Hepatocyte (in vitro differentiated cells): ENCODE measurements at regions not wholly inside any gene's neighbourhood (a gene's known extent, or its start where the extent isn't known, plus 50 kb on each side); places are given as distances from the start of the nearest gene placed in this dataset.

Experiments
- EZH2 ChIP-seq: fragments of 200-600 bp; sonication (generic); IDR thresholded peaks from 2 replicates; pipeline ENCODE4 v1.6.1; 2016; ENCODE audit warnings: antibody characterized with exemption, mild to moderate bottlenecking, borderline replicate concordance
- TF ChIP-seq, protein P1 (sequence below): fragments of 200-600 bp; sonication (generic); IDR thresholded peaks from 2 replicates; pipeline ENCODE4 v1.5.1; 2016; ENCODE audit warnings: antibody characterized with exemption, mild to moderate bottlenecking; ENCODE audit not compliant: poor library complexity

DNA sequence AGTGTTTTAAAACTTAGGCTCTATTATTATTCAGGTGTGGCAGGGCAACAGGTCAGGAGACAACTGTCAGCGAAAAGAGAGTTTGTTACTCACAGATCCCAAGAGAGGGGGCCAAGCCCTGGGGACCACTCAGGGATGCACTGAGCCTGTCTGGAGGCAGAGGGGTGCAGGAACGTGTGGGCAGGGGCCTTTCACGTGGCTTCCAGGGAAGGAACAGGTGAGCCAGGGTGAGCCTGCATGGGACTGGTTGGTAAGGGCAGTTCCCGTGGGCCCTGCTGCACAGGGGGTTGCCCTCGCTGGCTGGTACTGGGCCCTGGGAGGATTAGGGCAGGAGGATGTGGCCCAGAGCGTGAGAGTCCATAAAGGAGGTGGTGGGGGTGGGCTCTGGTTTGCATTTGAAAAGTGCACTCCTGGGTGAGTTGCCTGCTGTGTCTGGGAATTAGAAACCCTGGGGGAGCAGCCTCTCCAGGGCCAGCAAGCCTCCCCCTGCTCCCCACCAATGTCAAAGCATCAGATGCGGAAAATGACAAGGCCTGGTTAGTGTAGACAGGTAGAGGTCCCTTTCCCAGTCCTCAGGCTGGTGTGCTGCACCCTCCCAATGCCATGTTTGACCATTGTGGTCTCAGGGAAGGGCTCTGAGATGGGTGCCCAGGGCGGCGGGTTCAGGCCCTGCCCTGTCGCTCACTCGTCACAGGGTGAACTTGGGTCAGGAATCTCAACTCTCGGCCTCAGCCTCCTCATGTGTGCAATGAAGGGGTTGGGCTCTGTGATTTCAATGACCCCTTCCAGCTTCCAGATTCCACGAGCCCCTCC is 127.4 kb upstream of the RPS6KA2 start:
- TF ChIP-seq, protein P1, sequence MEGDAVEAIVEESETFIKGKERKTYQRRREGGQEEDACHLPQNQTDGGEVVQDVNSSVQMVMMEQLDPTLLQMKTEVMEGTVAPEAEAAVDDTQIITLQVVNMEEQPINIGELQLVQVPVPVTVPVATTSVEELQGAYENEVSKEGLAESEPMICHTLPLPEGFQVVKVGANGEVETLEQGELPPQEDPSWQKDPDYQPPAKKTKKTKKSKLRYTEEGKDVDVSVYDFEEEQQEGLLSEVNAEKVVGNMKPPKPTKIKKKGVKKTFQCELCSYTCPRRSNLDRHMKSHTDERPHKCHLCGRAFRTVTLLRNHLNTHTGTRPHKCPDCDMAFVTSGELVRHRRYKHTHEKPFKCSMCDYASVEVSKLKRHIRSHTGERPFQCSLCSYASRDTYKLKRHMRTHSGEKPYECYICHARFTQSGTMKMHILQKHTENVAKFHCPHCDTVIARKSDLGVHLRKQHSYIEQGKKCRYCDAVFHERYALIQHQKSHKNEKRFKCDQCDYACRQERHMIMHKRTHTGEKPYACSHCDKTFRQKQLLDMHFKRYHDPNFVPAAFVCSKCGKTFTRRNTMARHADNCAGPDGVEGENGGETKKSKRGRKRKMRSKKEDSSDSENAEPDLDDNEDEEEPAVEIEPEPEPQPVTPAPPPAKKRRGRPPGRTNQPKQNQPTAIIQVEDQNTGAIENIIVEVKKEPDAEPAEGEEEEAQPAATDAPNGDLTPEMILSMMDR: no peak
- no peak for TF ChIP-seq EZH2
